ENCODE measurements at regions not wholly inside any gene's neighbourhood (a gene's known extent, or its start where the extent isn't known, plus 50 kb on each side); places are given as distances from the start of the nearest gene placed in this dataset.

GRCh38 chr5:159511570-159511969, 181.3 kb upstream of the IL12B start:
- H3K4me3 ChIP-seq (replicated peaks; ENCODE audit: insufficient read depth, low read length) = no peak overlapping the region
- no peaks in the 10 kb centered on the region for H3K27me3 ChIP-seq (ENCODE audit: insufficient read depth, poor library complexity, severe bottlenecking)
- no peak overlapping the region for H3K27ac ChIP-seq (replicated peaks)
- TF ChIP-seq SPI1 (IDR thresholded peaks at IDR 0.05; ENCODE audit: borderline replicate concordance, low read depth) = no peak
- TF ChIP-seq POLR2AphosphoS5 (IDR thresholded peaks at IDR 0.05; ENCODE audit: low read depth) = no peak
- TF ChIP-seq GABPA (IDR thresholded peaks at IDR 0.05; ENCODE audit: low read depth) = no peak
- no peak for TF ChIP-seq REST (IDR thresholded peaks at IDR 0.05; ENCODE audit: insufficient replicate concordance, low read depth)
- no peak for TF ChIP-seq CTCF (IDR thresholded peaks at IDR 0.05; ENCODE audit: insufficient read depth, low read length)
- DNase-seq (ENCODE audit: low read depth in 1 of 2, low spot score in 1 of 2) = no peak

- Histone ChIP-seq H3K27ac (replicated peaks) (no peak overlapping the region), H3K4me3 (replicated peaks; ENCODE audit: insufficient read depth, low read length) (no peak overlapping the region), H3K27me3 (ENCODE audit: insufficient read depth, poor library complexity, severe bottlenecking) (no peaks in the 10 kb centered on the region)
- no peak for DNase-seq (ENCODE audit: low read depth in 1 of 2, low spot score in 1 of 2)
- no peak for TF ChIP-seq POLR2AphosphoS5 (IDR thresholded peaks at IDR 0.05; ENCODE audit: low read depth)
- TF ChIP-seq REST (IDR thresholded peaks at IDR 0.05; ENCODE audit: insufficient replicate concordance, low read depth) = no peak
- no peak for TF ChIP-seq GABPA (IDR thresholded peaks at IDR 0.05; ENCODE audit: low read depth)
- no peak for TF ChIP-seq SPI1 (IDR thresholded peaks at IDR 0.05; ENCODE audit: borderline replicate concordance, low read depth)
- TF ChIP-seq CTCF (IDR thresholded peaks at IDR 0.05; ENCODE audit: insufficient read depth, low read length) = no peak
Observed at GRCh38 chr5:159512064-159512463, 181.8 kb upstream of the IL12B start.

- DNase-seq (ENCODE audit: low read depth in 1 of 2, low spot score in 1 of 2) = no peak
- TF ChIP-seq CTCF (IDR thresholded peaks at IDR 0.05; ENCODE audit: insufficient read depth, low read length) (no peak), REST (IDR thresholded peaks at IDR 0.05; ENCODE audit: insufficient replicate concordance, low read depth) (no peak), SPI1 (IDR thresholded peaks at IDR 0.05; ENCODE audit: borderline replicate concordance, low read depth) (no peak), POLR2AphosphoS5 (IDR thresholded peaks at IDR 0.05; ENCODE audit: low read depth) (no peak), GABPA (IDR thresholded peaks at IDR 0.05; ENCODE audit: low read depth) (no peak)
- Histone ChIP-seq H3K27ac (replicated peaks) (no peak overlapping the region), H3K27me3 (ENCODE audit: insufficient read depth, poor library complexity, severe bottlenecking) (no peaks in the 10 kb centered on the region), H3K4me3 (replicated peaks; ENCODE audit: insufficient read depth, low read length) (no peak overlapping the region)
Observed at GRCh38 chr5:159514229-159514810, 184.0 kb upstream of the IL12B start.
